Spinal cord (tissue), 10 donors: ENCODE measurements at regions not wholly inside any gene's neighbourhood (a gene's known extent, or its start where the extent isn't known, plus 50 kb on each side); places are given as distances from the start of the nearest gene placed in this dataset. TPM values are rescaled to one million over a fixed set of nuclear protein-coding genes. Genes with fewer than 3 reads are reported as not detected.
A peak's percentile ranks its signal among the peaks of the same experiment; 100 is the strongest.

Source experiments
- DNase-seq, 6 donors: peaks; one replicate each; pipeline versions ENCODE4 v3.0.0 to v3.0.0-alpha.2; 2013 to 2015; ENCODE audit warnings: low spot score in 6 of 6, low read depth in 4 of 6
- H3K27ac ChIP-seq: one replicate; pipeline ENCODE4 v1.5.1; 2013; ENCODE audit warnings: low read depth, low read length, control low read depth
- H3K27me3 ChIP-seq: one replicate; pipeline ENCODE4 v1.6.1; 2013; ENCODE audit warnings: low read length; ENCODE audit not compliant: control insufficient read depth, insufficient read depth
- H3K36me3 ChIP-seq: one replicate; pipeline ENCODE4 v1.6.1; 2013; ENCODE audit warnings: low read length; ENCODE audit not compliant: control insufficient read depth, insufficient read depth
- H3K4me1 ChIP-seq: one replicate; pipeline ENCODE4 v1.6.1; 2013; ENCODE audit warnings: low read length; ENCODE audit not compliant: control insufficient read depth, insufficient read depth
- H3K4me3 ChIP-seq: one replicate; pipeline ENCODE4 v1.5.1; 2013; ENCODE audit warnings: low read depth, low read length, control low read depth
- H3K9me3 ChIP-seq: one replicate; pipeline ENCODE4 v1.6.1; 2013; ENCODE audit warnings: low read length; ENCODE audit not compliant: control insufficient read depth, insufficient read depth
- WGBS: methylation state at CpG from one replicate; pipeline ENCODE4 v1.1.5; 2013; ENCODE audit warnings: missing lambda C conversion rate; ENCODE audit not compliant: insufficient coverage; 5-methylcytosine and 5-hydroxymethylcytosine counted together
- small RNA-seq: library from RNA; depleted of rRNA; stranded (forward); fragments of <200 nt; gene quantifications from one replicate; pipeline ENCODE3, GENCODE V24; 2014; ENCODE audit warnings: low replicate concordance
- donor health status: healthy.

DNA sequence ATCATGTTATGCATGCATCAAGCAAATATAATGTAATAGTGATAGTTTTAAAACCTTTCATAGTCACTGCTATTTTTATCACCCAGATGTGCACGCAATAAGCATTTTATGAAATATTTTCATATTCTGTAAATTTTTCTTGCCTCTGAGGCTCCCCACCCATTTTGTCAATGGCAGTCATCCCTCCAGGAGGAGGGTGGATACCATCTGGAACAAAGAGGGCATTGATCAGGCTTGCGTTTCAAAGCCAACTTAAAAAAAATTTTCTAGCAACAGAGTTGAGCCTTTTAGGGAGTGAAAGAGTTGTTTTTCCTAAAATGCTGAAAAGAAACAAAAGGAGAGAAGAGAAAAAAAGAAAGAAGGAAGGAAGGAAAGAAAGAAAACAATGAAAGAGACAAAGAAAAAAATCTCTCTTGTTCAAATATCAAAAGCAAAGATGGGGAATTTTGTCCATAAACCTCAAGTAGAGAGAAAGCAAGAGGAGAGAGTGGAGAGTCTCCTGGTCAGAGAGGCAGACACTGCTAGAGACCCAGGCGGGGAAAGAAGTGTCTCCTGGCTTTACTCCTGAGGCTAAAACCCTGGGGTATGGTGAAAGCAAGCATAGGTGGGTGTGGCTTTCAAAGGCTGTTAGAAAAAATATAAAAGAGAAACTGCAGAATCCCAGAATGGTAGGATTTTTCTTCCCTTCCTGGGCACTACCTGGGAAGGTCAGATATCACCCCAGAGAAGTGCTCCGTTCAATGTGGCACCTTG lies 63.6 kb upstream of the KLF12 start:
- DNase-seq: no peak
- Histone ChIP-seq H3K4me3 (no peak overlapping the region), H3K4me1 (no peaks in the 10 kb centered on the region), H3K27ac (no peak overlapping the region), H3K9me3 (no peaks in the 10 kb centered on the region), H3K27me3 (no peaks in the 10 kb centered on the region), H3K36me3 (no peaks in the 10 kb centered on the region)
- 58% methylated on average over 1 of the region's 4 CpGs for WGBS

DNA sequence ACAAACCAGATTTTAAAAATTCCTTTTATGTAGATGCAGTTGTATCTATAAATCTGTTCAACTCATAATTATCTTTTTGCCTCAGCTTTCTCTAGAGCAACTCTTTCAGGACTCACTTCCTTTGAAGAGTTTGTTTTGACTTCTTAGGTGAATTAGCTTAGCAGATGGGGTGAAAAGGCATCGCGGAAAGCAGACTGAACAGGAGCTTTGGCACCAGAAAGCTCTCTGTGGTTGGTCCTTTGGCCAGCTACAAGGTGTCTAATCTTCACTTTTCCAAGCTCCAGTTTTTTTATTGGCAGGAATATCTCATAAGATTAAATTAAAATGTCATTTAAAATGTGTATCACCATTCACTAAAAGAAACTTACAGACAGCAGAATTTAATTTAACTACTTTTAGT lies 60.6 kb upstream of the KLF12 start:
- Histone ChIP-seq H3K27me3 (no peaks in the 10 kb centered on the region), H3K27ac (no peak overlapping the region), H3K4me1 (no peaks in the 10 kb centered on the region), H3K36me3 (no peaks in the 10 kb centered on the region), H3K9me3 (no peaks in the 10 kb centered on the region), H3K4me3 (no peak overlapping the region)
- DNase-seq: peak in 1 of 6 donors; percentile 28
- WGBS: 71% methylated on average over 2 of the region's 2 CpGs

DNA sequence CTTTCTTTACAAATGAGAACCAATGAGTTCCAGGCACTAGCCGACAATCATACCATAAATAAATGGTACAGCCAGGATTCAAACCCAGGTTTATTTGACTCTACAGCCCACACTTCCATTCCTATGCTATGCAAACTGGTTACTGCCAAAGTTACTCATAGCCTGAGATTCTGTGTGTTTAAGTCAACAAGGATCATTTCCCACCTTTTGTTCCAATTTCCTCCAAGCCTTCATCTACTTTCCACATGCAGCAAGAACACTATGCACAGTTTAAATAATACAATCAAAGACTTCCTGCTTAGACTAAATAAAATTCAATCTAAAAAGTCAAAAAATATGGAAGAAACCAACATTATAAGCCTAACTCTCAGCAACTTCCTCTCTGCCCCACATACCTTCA lies 59.2 kb upstream of the KLF12 start:
- H3K27ac ChIP-seq: no peak overlapping the region
- H3K4me3 ChIP-seq: no peak overlapping the region
- H3K36me3 ChIP-seq: no peaks in the 10 kb centered on the region
- no peaks in the 10 kb centered on the region for H3K9me3 ChIP-seq
- no peaks in the 10 kb centered on the region for H3K27me3 ChIP-seq
- no peak for DNase-seq
- no peaks in the 10 kb centered on the region for H3K4me1 ChIP-seq
- WGBS: 100% methylated on average over 1 of the region's 1 CpG

DNA sequence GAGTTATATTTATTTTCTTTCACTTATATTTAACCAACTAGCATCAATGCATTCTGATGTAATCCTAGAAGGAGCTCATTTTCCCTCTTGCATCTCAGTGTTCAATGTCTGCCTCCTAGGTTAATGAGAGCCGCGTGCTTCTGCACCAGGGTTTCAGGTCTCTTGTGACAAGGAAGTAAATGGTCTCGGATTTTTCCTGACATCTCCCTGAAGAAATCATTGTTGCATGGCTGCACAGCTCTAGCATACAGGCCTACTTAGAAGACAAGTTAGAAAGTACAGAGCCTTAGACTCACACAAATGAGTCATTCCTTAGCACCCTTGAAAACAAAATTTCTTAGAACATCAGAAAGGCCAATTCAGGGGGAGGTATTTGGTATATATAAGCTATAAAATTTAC lies 57.2 kb upstream of the KLF12 start:
- H3K27me3 ChIP-seq: no peaks in the 10 kb centered on the region
- H3K4me3 ChIP-seq: no peak overlapping the region
- no peak overlapping the region for H3K27ac ChIP-seq
- WGBS: 17% methylated on average over 1 of the region's 3 CpGs
- H3K9me3 ChIP-seq: no peaks in the 10 kb centered on the region
- H3K4me1 ChIP-seq: no peaks in the 10 kb centered on the region
- peak in 1 of 6 donors; percentile 51 for DNase-seq
- no peaks in the 10 kb centered on the region for H3K36me3 ChIP-seq

GRCh38 chr13:74190999-74191398 lies 56.8 kb upstream of the KLF12 start:
- Histone ChIP-seq H3K4me1 (no peaks in the 10 kb centered on the region), H3K27me3 (no peaks in the 10 kb centered on the region), H3K4me3 (no peak overlapping the region), H3K9me3 (no peaks in the 10 kb centered on the region), H3K36me3 (no peaks in the 10 kb centered on the region), H3K27ac (no peak overlapping the region)
- WGBS: no CpG with 5 or more reads among the region's 1 CpG
- peak in 1 of 6 donors; percentile 40 for DNase-seq

DNA sequence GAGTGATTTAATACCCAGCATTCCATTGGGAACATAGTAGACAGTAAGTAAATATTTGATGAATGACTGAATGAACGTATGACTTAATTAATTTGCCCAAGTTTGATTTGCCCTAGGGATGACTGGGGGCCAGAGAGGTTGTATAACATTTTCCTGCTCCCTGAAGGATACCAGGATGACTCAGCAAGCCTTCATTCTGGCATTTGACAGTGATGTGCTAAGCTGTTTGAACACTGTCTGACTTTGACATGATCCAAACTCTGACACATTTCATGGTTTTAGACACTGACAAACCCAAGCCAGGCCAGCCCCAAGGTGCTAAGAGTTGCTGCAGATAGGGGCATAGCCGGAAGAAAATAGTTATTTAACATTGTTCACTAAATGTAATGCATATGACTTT lies 53.4 kb upstream of the KLF12 start:
- DNase-seq: no peak
- Histone ChIP-seq H3K4me1 (no peaks in the 10 kb centered on the region), H3K4me3 (no peak overlapping the region), H3K36me3 (no peaks in the 10 kb centered on the region), H3K27ac (no peak overlapping the region), H3K27me3 (no peaks in the 10 kb centered on the region), H3K9me3 (no peaks in the 10 kb centered on the region)
- WGBS: 67% methylated on average over 1 of the region's 2 CpGs

GRCh38 chr13:74184283-74184682 lies 50.1 kb upstream of the KLF12 start:
- Histone ChIP-seq H3K4me1 (no peaks in the 10 kb centered on the region), H3K27me3 (no peaks in the 10 kb centered on the region), H3K9me3 (no peaks in the 10 kb centered on the region), H3K27ac (no peak overlapping the region), H3K4me3 (no peak overlapping the region), H3K36me3 (no peaks in the 10 kb centered on the region)
- WGBS: no CpG with 5 or more reads among the region's 1 CpG
- DNase-seq: no peak

Small RNAs in the stretch of these regions (small RNA-seq; reads per million reads assigned to genes)
- gene RNU6-38P (not detected), gene RNY1P5 (not detected)
